NCI-H2029 (cell line): ENCODE measurements at regions not wholly inside any gene's neighbourhood (a gene's known extent, or its start where the extent isn't known, plus 50 kb on each side); places are given as distances from the start of the nearest gene placed in this dataset.

ENCODE experiments used
- DNase-seq: peaks from one replicate; lab custom pipeline; 2025; lab: John Stamatoyannopoulos, UW

- no peak for DNase-seq
Observed at GRCh38 chr5:164844348-164844747, 1338.9 kb downstream of the MAT2B start.

DNA sequence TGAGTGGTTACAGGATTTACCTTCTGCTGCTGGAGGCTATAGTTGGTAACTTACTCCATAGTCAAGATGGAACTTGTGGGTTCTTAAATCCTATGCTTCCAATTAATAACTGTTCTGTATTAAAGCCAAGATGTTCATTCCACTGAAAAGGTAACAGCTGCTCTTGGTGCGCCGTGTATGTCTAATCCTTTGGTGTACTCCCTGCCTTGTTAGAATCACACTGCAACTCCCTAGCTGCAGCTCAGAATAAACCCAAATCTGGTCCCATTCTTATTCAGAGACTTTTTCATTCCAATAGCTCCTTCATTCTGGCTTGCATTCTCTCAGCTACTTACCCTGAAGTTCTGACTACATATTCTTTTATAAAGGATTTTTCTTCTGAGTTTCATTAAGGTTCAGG is 1355.5 kb downstream of the MAT2B start:
- no peak for DNase-seq

- no peak for DNase-seq
Observed at GRCh38 chr5:164861610-164862009, 1356.2 kb downstream of the MAT2B start.

DNA sequence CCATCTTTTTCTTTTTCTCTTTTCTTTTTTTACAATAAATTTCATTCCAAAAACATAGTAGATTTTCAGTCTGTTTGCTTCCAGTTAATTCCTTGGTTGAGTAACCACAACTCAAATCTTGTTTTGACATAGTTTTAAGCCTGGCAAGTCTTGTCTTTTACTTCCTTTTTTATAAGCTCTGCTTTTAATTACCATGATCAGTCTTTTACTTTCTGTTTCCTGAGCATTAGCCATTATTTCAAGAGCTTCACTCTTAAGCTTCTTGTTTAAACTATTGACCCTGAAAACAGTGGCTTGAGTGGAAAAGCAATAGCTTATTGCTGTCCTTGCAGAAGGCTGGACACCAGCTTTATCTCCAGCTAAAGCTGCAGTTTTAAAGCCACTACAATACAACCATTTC is 1363.3 kb downstream of the MAT2B start:
- DNase-seq: no peak

DNA sequence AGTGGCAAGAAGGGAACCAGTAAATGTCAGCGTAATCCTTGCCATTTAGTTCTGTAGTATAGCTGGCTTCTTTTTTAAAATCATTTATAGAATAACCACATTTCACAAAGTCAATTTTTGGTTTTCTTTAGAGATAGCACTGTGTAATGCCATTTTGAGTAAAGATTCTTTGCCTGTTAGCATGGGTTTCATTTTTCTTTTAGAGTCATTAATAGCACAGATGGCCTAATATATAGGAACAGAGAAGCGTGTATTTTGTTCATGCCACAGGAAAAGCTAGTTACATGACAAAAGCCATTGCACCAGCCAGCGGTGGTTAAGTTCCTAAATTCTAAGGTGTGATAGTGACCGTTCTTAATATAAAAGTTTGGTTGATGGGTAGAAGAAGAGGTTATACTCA is 1363.9 kb downstream of the MAT2B start:
- DNase-seq: no peak

DNA sequence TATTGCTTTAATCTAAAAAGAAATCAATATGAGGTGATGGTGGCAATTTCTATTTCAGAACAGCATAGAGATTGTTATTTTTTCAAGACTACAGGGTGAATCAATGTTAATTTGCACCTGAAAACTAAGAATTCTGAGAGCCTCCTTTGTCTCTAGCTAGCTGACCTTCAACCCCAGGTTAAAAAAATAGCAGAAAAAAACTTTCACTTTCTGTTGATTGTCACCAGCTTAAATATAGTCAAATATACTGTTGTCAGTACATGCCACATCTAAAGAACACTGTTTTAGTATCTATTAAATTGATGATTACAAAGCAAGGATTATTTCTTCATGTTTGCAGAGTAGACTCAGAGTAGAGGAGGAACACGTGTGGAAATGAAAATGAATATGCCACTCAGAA is 1371.4 kb downstream of the MAT2B start:
- DNase-seq: no peak

GRCh38 chr5:164881442-164881841 is 1376.0 kb downstream of the MAT2B start:
- no peak for DNase-seq

DNA sequence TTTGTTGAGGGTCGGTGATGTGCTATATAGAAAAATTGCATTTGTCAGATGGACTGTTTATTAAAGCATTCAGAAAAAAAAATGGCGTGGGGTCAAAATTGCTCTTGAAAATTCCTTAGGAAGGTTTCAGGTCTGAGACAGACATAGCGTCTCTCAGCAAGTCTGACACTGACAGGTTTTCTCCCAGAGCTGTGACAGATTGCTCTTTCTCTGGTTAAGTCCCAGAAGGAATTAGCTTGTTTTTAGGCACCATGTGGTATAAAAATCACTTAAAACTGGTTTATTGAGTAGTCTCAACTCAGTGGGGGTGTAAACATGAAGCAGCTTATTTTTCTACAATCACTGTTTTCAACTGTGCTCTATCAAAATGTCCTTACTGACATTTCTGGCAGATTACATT is 1379.8 kb downstream of the MAT2B start:
- DNase-seq: no peak

- no peak for DNase-seq
Observed at GRCh38 chr5:164893071-164893470, 1387.7 kb downstream of the MAT2B start.

DNA sequence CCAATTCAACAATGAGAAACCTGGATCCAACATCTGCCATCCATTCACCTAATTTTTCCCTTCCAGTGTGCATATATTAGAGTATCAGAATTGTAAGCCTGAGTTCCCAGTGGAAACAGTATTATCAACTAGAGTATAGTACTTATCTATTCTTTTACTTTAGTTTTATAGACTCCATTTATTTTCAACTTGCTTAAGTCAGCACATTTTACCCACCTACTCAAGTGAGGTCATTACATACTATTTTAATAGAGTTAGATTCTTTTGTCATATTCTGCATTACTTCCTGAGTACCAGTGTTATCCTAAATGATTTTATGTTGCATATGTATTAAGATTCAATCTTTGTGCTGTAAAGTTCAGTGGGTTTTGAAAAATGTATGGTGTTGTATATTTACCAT is 1393.3 kb downstream of the MAT2B start:
- no peak for DNase-seq

- no peak for DNase-seq
Observed at GRCh38 chr5:164909673-164910072, 1404.3 kb downstream of the MAT2B start.

- DNase-seq: no peak
Observed at GRCh38 chr5:164921722-164922121, 1416.3 kb downstream of the MAT2B start.

GRCh38 chr5:164934039-164934438 is 1428.6 kb downstream of the MAT2B start:
- no peak for DNase-seq

- DNase-seq: no peak
Observed at GRCh38 chr5:164934561-164934960, 1429.1 kb downstream of the MAT2B start.

GRCh38 chr5:164941132-164941531 is 1435.7 kb downstream of the MAT2B start:
- no peak for DNase-seq

GRCh38 chr5:164950927-164951326 is 1445.5 kb downstream of the MAT2B start:
- no peak for DNase-seq

DNA sequence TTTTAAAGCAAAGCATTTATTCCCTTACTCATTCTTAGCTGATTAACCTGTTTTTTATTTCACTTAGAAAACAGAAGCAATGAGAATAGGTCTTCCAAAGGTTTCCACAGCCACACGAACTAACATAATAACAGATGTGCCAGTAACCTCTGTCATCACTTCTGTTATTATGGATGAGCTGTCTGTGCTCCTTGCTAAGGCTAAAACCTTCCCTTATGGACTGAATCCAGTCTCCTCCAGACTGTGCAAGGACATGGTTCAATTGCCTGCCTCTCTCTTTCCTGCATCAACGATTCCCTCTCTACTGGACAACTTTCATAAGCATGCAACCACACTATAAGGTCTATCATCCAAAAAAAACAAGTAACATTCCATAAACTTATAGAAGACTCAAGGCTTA is 1446.2 kb downstream of the MAT2B start:
- DNase-seq: no peak

DNA sequence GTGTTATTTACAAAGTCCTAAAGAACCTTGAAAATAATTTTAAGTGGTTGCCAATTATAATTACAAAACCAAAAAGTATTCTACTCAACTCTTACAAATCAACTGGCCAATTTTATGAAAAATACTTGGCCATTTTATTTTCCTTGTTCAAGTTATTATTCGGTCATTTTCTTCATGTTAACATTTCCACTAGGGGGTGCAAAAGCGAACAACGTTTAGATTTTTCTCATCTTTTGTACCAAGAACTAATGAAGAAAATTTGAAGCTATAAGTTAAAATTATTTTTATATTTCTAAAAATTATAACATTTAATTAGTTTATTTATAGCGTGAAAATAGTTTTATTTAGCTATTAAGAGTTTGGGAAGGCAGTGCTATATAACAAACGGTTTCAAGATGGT is 1453.3 kb downstream of the MAT2B start:
- DNase-seq: no peak

DNA sequence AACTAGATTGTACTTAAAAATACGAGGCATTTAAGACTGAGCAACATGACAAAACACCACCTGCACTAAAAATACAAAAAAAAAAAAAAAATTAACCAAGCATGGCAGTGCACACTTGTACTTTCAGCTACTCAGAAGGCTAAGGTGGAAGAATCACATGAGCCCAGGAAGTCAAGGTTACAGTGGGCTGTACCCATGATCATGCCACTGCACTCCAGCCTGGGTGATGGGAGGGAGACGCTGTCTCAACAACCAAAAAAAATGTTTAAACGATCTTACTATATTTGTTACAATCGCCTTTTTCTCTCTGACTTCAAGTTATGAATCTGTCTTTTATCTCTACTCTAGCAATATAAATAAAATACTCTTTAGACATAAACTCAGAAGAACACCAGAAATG is 1454.3 kb downstream of the MAT2B start:
- no peak for DNase-seq

- DNase-seq: no peak
Observed at GRCh38 chr5:164962329-164962961, 1457.0 kb downstream of the MAT2B start.

DNA sequence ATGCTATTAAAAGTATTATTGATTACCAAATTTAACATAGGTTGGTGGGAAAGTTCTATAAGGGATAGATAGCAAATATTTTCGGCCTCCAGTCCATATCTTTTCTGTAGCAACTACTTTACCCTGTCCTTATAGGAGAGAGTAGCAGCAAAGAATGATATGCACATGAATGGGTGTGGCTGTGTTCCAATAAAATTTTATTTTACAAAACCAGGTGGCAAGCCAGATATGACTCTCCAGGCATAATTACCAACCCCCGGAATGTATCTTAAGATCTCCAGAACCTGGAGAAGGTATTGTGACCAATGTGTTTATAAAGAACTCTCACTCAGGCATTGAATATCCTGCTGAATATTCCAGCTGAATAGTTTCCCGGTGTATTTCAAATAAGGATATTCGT is 1461.2 kb downstream of the MAT2B start:
- DNase-seq: no peak

DNA sequence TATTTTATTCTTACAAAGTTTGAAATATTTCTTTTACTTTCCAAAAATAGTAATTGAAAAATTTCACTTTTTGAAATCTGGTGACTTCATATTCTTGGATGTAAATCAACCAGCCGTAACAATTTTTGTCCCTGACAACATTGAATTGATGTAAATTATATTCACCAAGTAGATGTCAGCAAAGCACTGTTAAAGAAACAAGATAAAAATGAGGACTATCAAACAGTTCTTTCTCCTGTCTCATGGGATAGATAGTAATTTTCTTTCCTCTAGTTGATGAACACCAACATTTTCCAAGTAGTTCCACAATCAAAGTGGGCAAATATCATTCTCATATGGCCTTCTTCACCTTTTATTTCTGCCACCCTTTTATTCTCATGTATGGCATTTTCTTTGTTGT is 1461.9 kb downstream of the MAT2B start:
- DNase-seq: no peak

GRCh38 chr5:164972973-164973372 is 1467.6 kb downstream of the MAT2B start:
- DNase-seq: no peak

GRCh38 chr5:164975986-164976385 is 1470.6 kb downstream of the MAT2B start:
- DNase-seq: no peak

- no peak for DNase-seq
Observed at GRCh38 chr5:164980480-164980879, 1475.1 kb downstream of the MAT2B start.
